Neural progenitor cell (in vitro differentiated cells): ENCODE measurements at regions not wholly inside any gene's neighbourhood (a gene's known extent, or its start where the extent isn't known, plus 50 kb on each side); places are given as distances from the start of the nearest gene placed in this dataset.

Experiments used
- DNase-seq: peaks from one replicate; pipeline ENCODE4 v3.0.0-alpha.2; 2016; ENCODE audit warnings: low spot score
- H2AFZ ChIP-seq: fragments of 200-600 bp; sonication (generic); replicated peaks from 2 replicates; pipeline ENCODE4 v1.6.1; 2016; ENCODE audit warnings: antibody characterized with exemption
- H3F3A ChIP-seq: fragments of 200-600 bp; sonication (generic); 2 replicates; pipeline ENCODE4 v1.6.1; 2016; ENCODE audit warnings: antibody characterized with exemption, low read depth
- H3K27ac ChIP-seq: fragments of 200-600 bp; sonication (generic); 2 replicates; pipeline ENCODE4 v1.5.1; 2016; ENCODE audit warnings: mild to moderate bottlenecking
- H3K27me3 ChIP-seq: fragments of 200-600 bp; sonication (generic); 2 replicates; pipeline ENCODE4 v1.6.1; 2016; ENCODE audit warnings: mild to moderate bottlenecking, moderate library complexity
- H3K36me3 ChIP-seq: fragments of 200-600 bp; sonication (generic); 2 replicates; pipeline ENCODE4 v1.5.1; 2016
- H3K4me1 ChIP-seq: fragments of 200-600 bp; sonication (generic); 2 replicates; pipeline ENCODE4 v1.6.1; 2016; ENCODE audit warnings: mixed run types
- H3K4me2 ChIP-seq: fragments of 200-600 bp; sonication (generic); 2 replicates; pipeline ENCODE4 v1.6.1; 2016
- H3K4me3 ChIP-seq: fragments of 200-600 bp; sonication (generic); 2 replicates; pipeline ENCODE4 v1.5.1; 2016
- H3K79me2 ChIP-seq: fragments of 200-600 bp; sonication (generic); 2 replicates; pipeline ENCODE4 v1.6.1; 2016; ENCODE audit warnings: low read depth
- H3K9ac ChIP-seq: fragments of 200-600 bp; sonication (generic); 2 replicates; pipeline ENCODE4 v1.6.1; 2016
- H3K9me3 ChIP-seq: fragments of 200-600 bp; sonication (generic); 2 replicates; pipeline ENCODE4 v1.5.1; 2016; ENCODE audit warnings: low read depth
- H4K20me1 ChIP-seq: fragments of 200-600 bp; sonication (generic); 2 replicates; pipeline ENCODE4 v1.6.1; 2016; ENCODE audit warnings: low read depth
- H3K27ac Mint-ChIP-seq: 3 replicates; pipeline ENCODE4 v1.8.0; 2021; ENCODE audit warnings: mixed read lengths
- H3K27me3 Mint-ChIP-seq: 2 replicates; pipeline ENCODE4 v1.8.0; 2022; ENCODE audit warnings: low read depth, mild to moderate bottlenecking, inconsistent platforms, moderate library complexity, mixed read lengths; ENCODE audit not compliant: insufficient read depth
- H3K36me3 Mint-ChIP-seq: 3 replicates; pipeline ENCODE4 v1.8.0; 2021; ENCODE audit warnings: mixed read lengths
- H3K4me1 Mint-ChIP-seq: 3 replicates; pipeline ENCODE4 v1.8.0; 2021; ENCODE audit warnings: mixed read lengths
- H3K4me3 Mint-ChIP-seq: 3 replicates; pipeline ENCODE4 v1.8.0; 2021; ENCODE audit warnings: mild to moderate bottlenecking, moderate library complexity, mixed read lengths
- H3K9me3 Mint-ChIP-seq: 3 replicates; pipeline ENCODE4 v1.8.0; 2020; ENCODE audit warnings: mixed read lengths
- EZH2 ChIP-seq: fragments of 200-600 bp; sonication (generic); IDR thresholded peaks from 2 replicates; pipeline ENCODE4 v1.6.1; 2017; ENCODE audit warnings: antibody characterized with exemption, mild to moderate bottlenecking, moderate library complexity
- EZH2phosphoT487 ChIP-seq: fragments of 200-600 bp; sonication (generic); IDR thresholded peaks from 2 replicates; pipeline ENCODE4 v1.6.1; 2017; ENCODE audit warnings: antibody characterized with exemption
- TF ChIP-seq, protein P1 (sequence below): fragments of 200-600 bp; sonication (generic); IDR thresholded peaks from 2 replicates; pipeline ENCODE4 v1.5.1; 2017; ENCODE audit warnings: antibody characterized with exemption, mild to moderate bottlenecking

DNA sequence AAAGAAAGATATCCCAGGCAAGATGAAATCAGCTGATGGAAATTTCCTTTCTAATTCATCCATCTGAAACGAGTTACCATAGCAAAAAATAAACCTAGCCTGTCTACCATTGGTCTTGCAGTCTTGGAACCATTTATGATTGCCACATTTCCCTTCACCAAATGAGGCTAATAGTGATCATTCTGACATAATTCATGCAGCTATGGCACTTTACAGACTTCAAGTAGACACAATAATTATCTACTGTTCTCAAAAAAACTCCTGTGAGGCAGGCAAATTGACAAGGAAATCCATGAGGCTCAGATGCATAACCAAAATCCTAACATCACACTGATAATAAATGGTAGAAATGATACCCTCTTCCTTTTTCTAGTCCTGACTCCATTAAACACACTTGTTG is 1669.7 kb upstream of the LRRTM1 start:
- Histone ChIP-seq H3K79me2 (no peaks in the 10 kb centered on the region), H3F3A (no peaks in the 10 kb centered on the region), H3K4me3 (no peak overlapping the region), H3K36me3 (no peaks in the 10 kb centered on the region), H3K27me3 (no peaks in the 10 kb centered on the region), H3K27ac (no peak overlapping the region), H4K20me1 (no peaks in the 10 kb centered on the region), H3K4me2 (no peak overlapping the region), H3K9me3 (no peaks in the 10 kb centered on the region), H2AFZ (no peak overlapping the region), H3K9ac (no peak overlapping the region), H3K4me1 (no peaks in the 10 kb centered on the region)
- no peaks in the 10 kb centered on the region for H3K36me3 Mint-ChIP-seq
- H3K4me1 Mint-ChIP-seq = no peaks in the 10 kb centered on the region
- no peak overlapping the region for H3K4me3 Mint-ChIP-seq
- no peak overlapping the region for H3K27ac Mint-ChIP-seq
- H3K9me3 Mint-ChIP-seq = no peaks in the 10 kb centered on the region
- DNase-seq = no peak
- no peak for TF ChIP-seq EZH2
- no peak for TF ChIP-seq EZH2phosphoT487
- TF ChIP-seq, protein P1, sequence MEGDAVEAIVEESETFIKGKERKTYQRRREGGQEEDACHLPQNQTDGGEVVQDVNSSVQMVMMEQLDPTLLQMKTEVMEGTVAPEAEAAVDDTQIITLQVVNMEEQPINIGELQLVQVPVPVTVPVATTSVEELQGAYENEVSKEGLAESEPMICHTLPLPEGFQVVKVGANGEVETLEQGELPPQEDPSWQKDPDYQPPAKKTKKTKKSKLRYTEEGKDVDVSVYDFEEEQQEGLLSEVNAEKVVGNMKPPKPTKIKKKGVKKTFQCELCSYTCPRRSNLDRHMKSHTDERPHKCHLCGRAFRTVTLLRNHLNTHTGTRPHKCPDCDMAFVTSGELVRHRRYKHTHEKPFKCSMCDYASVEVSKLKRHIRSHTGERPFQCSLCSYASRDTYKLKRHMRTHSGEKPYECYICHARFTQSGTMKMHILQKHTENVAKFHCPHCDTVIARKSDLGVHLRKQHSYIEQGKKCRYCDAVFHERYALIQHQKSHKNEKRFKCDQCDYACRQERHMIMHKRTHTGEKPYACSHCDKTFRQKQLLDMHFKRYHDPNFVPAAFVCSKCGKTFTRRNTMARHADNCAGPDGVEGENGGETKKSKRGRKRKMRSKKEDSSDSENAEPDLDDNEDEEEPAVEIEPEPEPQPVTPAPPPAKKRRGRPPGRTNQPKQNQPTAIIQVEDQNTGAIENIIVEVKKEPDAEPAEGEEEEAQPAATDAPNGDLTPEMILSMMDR = no peak
- H3K27me3 Mint-ChIP-seq = no peaks in the 10 kb centered on the region

DNA sequence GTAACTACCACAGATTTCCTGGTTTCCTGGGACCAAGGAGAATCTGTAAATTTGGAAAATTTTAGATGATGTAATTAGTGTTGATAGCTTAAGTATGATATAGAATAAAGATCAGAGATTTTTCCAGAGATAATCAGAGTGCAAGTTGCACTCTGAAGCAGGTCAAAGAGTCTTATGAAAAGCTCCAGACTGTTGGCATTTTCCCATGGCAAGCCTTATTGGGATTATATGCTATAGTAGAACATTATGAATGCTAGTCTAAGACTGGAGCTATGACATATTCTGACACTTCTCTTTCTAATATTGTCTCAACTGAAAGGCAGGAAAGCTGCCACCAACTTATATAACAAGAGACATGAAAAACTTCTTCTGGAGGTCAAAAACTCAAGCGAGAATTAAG is 1638.3 kb upstream of the LRRTM1 start:
- no peaks in the 10 kb centered on the region for H3K9me3 ChIP-seq
- H3K79me2 ChIP-seq = no peaks in the 10 kb centered on the region
- DNase-seq = no peak
- no peaks in the 10 kb centered on the region for H4K20me1 ChIP-seq
- Mint-ChIP-seq H3K27me3 (no peaks in the 10 kb centered on the region), H3K9me3 (peaks cover 12% of the 10 kb centered on the region), H3K4me3 (no peak overlapping the region), H3K4me1 (no peaks in the 10 kb centered on the region), H3K27ac (no peak overlapping the region), H3K36me3 (no peaks in the 10 kb centered on the region)
- no peaks in the 10 kb centered on the region for H3K36me3 ChIP-seq
- no peaks in the 10 kb centered on the region for H3F3A ChIP-seq
- no peak overlapping the region for H3K4me2 ChIP-seq
- no peak for TF ChIP-seq EZH2phosphoT487
- no peak for TF ChIP-seq EZH2
- TF ChIP-seq, protein P1 = no peak
- no peak overlapping the region for H2AFZ ChIP-seq
- no peaks in the 10 kb centered on the region for H3K4me1 ChIP-seq
- H3K27ac ChIP-seq = no peak overlapping the region
- no peak overlapping the region for H3K4me3 ChIP-seq
- no peak overlapping the region for H3K9ac ChIP-seq
- H3K27me3 ChIP-seq = no peaks in the 10 kb centered on the region

DNA sequence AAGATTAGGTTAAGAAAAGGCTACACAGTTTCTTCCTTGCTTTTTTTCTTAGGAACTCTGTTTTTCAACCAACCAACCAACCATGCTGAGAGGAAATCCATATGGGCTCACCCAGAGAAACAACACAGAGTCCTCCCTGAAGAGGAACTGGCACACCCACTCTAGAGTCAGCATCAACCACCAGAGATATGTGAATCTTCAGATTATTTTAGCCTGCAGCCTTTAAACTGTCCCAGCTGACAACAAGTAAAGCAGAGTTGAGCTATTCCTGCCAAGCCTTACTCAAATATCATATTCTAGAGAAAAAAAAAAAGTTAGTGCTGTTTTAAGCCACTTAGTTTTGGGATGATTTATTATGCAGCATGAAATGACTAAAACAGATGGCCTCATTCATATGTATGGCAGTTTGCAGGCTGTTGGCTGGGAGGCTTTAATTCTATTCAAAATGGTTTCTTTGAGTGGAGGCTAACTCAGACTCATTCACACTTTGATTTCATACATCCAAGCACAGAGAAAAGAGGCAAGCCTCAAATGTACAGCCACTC is 1637.7 kb upstream of the LRRTM1 start:
- H3K4me3 ChIP-seq = no peak overlapping the region
- H3K9ac ChIP-seq = no peak overlapping the region
- H3K4me3 Mint-ChIP-seq = no peak overlapping the region
- no peak overlapping the region for H3K27ac ChIP-seq
- H3K27me3 ChIP-seq = no peaks in the 10 kb centered on the region
- no peak for DNase-seq
- H3K9me3 ChIP-seq = no peaks in the 10 kb centered on the region
- H3K4me1 Mint-ChIP-seq = no peaks in the 10 kb centered on the region
- H3F3A ChIP-seq = no peaks in the 10 kb centered on the region
- TF ChIP-seq EZH2phosphoT487 (no peak), EZH2 (no peak)
- TF ChIP-seq, protein P1 = no peak
- H3K79me2 ChIP-seq = no peaks in the 10 kb centered on the region
- H3K4me1 ChIP-seq = no peaks in the 10 kb centered on the region
- H4K20me1 ChIP-seq = no peaks in the 10 kb centered on the region
- H3K27ac Mint-ChIP-seq = no peak overlapping the region
- no peak overlapping the region for H2AFZ ChIP-seq
- no peaks in the 10 kb centered on the region for H3K36me3 Mint-ChIP-seq
- H3K4me2 ChIP-seq = no peak overlapping the region
- no peaks in the 10 kb centered on the region for H3K27me3 Mint-ChIP-seq
- H3K36me3 ChIP-seq = no peaks in the 10 kb centered on the region
- H3K9me3 Mint-ChIP-seq = peaks cover 12% of the 10 kb centered on the region
